Endodermal cell (in vitro differentiated cells): ENCODE measurements at regions not wholly inside any gene's neighbourhood (a gene's known extent, or its start where the extent isn't known, plus 50 kb on each side); places are given as distances from the start of the nearest gene placed in this dataset.

ENCODE experiments used
- DNase-seq: peaks from one replicate; pipeline ENCODE4 v3.0.0-alpha.2; 2017
- H3K27ac ChIP-seq: 2 replicates; pipeline ENCODE4 v1.5.1; 2013; ENCODE audit warnings: mild to moderate bottlenecking, low read depth, low read length, moderate library complexity
- H3K27me3 ChIP-seq: 2 replicates; pipeline ENCODE4 v1.6.1; 2013; ENCODE audit warnings: mild to moderate bottlenecking, low read length, moderate library complexity; ENCODE audit not compliant: insufficient read depth, control insufficient read depth, poor library complexity, severe bottlenecking
- H3K36me3 ChIP-seq: 2 replicates; pipeline ENCODE4 v1.7.0; 2013; ENCODE audit warnings: mild to moderate bottlenecking, low read length, moderate library complexity; ENCODE audit not compliant: control insufficient read depth, insufficient read depth
- H3K4me1 ChIP-seq: one replicate; pipeline ENCODE4 v1.7.0; 2013; ENCODE audit warnings: low read length; ENCODE audit not compliant: control insufficient read depth, insufficient read depth
- H3K4me3 ChIP-seq: 2 replicates; pipeline ENCODE4 v1.5.1; 2013; ENCODE audit warnings: mild to moderate bottlenecking, low read length, moderate library complexity
- H3K9ac ChIP-seq: 2 replicates; pipeline ENCODE4 v1.6.1; 2013; ENCODE audit warnings: mild to moderate bottlenecking, low read length, moderate library complexity; ENCODE audit not compliant: poor library complexity, severe bottlenecking; ENCODE audit errors: extremely low read depth
- H3K9me3 ChIP-seq: 2 replicates; pipeline ENCODE4 v1.6.1; 2013; ENCODE audit warnings: mild to moderate bottlenecking, low read length, moderate library complexity; ENCODE audit not compliant: control insufficient read depth
- H3K27ac Mint-ChIP-seq: 2 replicates; pipeline ENCODE4 v1.8.0; 2020; ENCODE audit warnings: mixed read lengths
- H3K27me3 Mint-ChIP-seq: 2 replicates; pipeline ENCODE4 v1.8.0; 2021; ENCODE audit warnings: mild to moderate bottlenecking, mixed read lengths; ENCODE audit not compliant: insufficient read depth
- H3K36me3 Mint-ChIP-seq: 2 replicates; pipeline ENCODE4 v1.8.0; 2020; ENCODE audit warnings: low read depth, mixed read lengths
- H3K4me1 Mint-ChIP-seq: 2 replicates; pipeline ENCODE4 v1.8.0; 2020; ENCODE audit warnings: mixed read lengths
- H3K4me3 Mint-ChIP-seq: 2 replicates; pipeline ENCODE4 v1.8.0; 2020; ENCODE audit warnings: mild to moderate bottlenecking, moderate library complexity, mixed read lengths
- H3K9me3 Mint-ChIP-seq: 2 replicates; pipeline ENCODE4 v1.8.0; 2020; ENCODE audit warnings: mild to moderate bottlenecking, mixed read lengths
- CTCF ChIP-seq: fragments of 200-600 bp; sonication (generic); conservative IDR thresholded peaks from 2 replicates; pipeline ENCODE4 v1.5.0; 2021; ENCODE audit warnings: antibody characterized with exemption, mild to moderate bottlenecking
- WGBS, 2 experiments: methylation state at CpG; one replicate each; pipeline versions ENCODE4 v1.1.5 to v1.1.7; 2013; ENCODE audit warnings: missing lambda C conversion rate in 2 of 2, mixed read lengths in 1 of 2; ENCODE audit not compliant: insufficient coverage in 1 of 2, insufficient read length in 1 of 2; 5-methylcytosine and 5-hydroxymethylcytosine counted together

- Mint-ChIP-seq H3K27me3 (no peaks in the 10 kb centered on the region), H3K9me3 (no peaks in the 10 kb centered on the region), H3K4me3 (no peak overlapping the region), H3K4me1 (no peaks in the 10 kb centered on the region), H3K27ac (no peak overlapping the region), H3K36me3 (no peaks in the 10 kb centered on the region)
- Histone ChIP-seq H3K27me3 (no peaks in the 10 kb centered on the region), H3K4me3 (no peak overlapping the region), H3K27ac (no peak overlapping the region), H3K4me1 (no peaks in the 10 kb centered on the region), H3K36me3 (no peaks in the 10 kb centered on the region), H3K9ac (no peak overlapping the region), H3K9me3 (no peaks in the 10 kb centered on the region)
- 90 to 96% methylated on average over 1 of the region's 1 CpG for WGBS, 2 experiments
- TF ChIP-seq CTCF: no peak
- no peak for DNase-seq
Measured at GRCh38 chr6:163670336-163670735, 255.8 kb downstream of the QKI start.

GRCh38 chr6:163668061-163668426 lies 253.5 kb downstream of the QKI start:
- Mint-ChIP-seq H3K4me1 (no peaks in the 10 kb centered on the region), H3K27me3 (no peaks in the 10 kb centered on the region), H3K27ac (no peak overlapping the region), H3K4me3 (no peak overlapping the region), H3K9me3 (no peaks in the 10 kb centered on the region), H3K36me3 (no peaks in the 10 kb centered on the region)
- Histone ChIP-seq H3K4me1 (no peaks in the 10 kb centered on the region), H3K27ac (no peak overlapping the region), H3K27me3 (no peaks in the 10 kb centered on the region), H3K9ac (no peak overlapping the region), H3K4me3 (no peak overlapping the region), H3K36me3 (no peaks in the 10 kb centered on the region), H3K9me3 (no peaks in the 10 kb centered on the region)
- no peak for DNase-seq
- TF ChIP-seq CTCF: no peak
- 92 to 100% methylated on average over 3 to 4 of the region's 4 CpGs for WGBS, 2 experiments

DNA sequence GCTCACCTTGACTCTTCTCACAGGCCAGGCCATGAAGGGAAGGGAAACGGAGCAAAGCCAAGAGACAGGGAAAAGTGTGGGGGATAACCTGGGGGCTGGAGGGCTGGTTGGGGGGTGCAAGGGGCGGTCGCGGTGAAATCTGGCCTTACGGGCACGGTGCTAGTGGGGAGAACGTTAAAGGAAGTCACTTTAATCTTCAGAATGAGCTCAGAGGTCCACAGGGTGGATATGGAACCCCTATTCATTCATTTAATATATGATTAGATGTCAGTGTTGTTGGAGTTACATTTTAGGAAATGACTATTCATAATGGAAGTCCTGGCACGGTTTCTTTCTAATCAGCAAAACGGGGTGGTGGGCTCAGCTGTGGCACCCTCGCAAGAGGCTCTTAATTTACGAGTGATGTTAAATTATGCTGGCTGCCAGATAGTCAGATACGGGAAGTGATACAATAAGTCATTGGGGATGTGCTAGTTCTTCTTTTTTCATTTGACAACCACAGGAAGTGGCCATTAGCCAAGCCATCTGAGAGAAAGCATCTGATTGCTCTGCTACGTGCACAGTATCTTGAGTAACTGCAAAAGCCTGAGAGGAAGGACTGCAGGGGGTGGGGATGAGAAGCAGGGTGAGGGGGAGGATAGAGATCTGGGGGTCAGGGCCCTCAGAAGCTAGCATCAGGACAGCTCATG lies 253.0 kb downstream of the QKI start:
- H3K27me3 Mint-ChIP-seq: no peaks in the 10 kb centered on the region
- H3K9me3 Mint-ChIP-seq: no peaks in the 10 kb centered on the region
- no peak for TF ChIP-seq CTCF
- H3K4me3 Mint-ChIP-seq: no peak overlapping the region
- Histone ChIP-seq H3K27me3 (no peaks in the 10 kb centered on the region), H3K4me1 (no peaks in the 10 kb centered on the region), H3K4me3 (no peak overlapping the region), H3K36me3 (no peaks in the 10 kb centered on the region), H3K9ac (no peak overlapping the region), H3K9me3 (no peaks in the 10 kb centered on the region), H3K27ac (no peak overlapping the region)
- no peaks in the 10 kb centered on the region for H3K4me1 Mint-ChIP-seq
- no peak for DNase-seq
- WGBS, 2 experiments: 93 to 95% methylated on average over 8 to 13 of the region's 13 CpGs
- H3K27ac Mint-ChIP-seq: no peak overlapping the region
- no peaks in the 10 kb centered on the region for H3K36me3 Mint-ChIP-seq
